ENCODE measurements at regions not wholly inside any gene's neighbourhood (a gene's known extent, or its start where the extent isn't known, plus 50 kb on each side); places are given as distances from the start of the nearest gene placed in this dataset.

DNA sequence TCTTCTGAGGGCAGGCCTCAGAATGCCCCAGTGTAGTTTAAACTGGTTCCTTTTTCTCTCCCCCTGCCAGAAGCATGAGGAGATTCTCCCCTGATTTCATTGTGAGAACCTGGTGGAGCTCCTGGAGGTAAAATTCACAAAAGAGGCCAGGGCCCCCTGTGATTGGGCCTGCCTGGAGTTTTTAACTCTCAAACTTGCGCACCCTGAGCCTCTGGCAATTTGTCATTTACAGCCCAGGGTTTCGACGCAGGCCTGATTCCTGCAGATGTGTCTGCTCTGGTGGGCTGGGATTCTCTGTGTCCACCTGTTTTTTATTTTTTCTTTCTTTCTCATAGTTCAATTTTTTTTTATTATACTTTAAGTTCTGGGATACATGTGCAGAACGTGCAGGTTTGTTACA is 157.9 kb downstream of the ASB1 start:
- DNase-seq = no peak

DNA sequence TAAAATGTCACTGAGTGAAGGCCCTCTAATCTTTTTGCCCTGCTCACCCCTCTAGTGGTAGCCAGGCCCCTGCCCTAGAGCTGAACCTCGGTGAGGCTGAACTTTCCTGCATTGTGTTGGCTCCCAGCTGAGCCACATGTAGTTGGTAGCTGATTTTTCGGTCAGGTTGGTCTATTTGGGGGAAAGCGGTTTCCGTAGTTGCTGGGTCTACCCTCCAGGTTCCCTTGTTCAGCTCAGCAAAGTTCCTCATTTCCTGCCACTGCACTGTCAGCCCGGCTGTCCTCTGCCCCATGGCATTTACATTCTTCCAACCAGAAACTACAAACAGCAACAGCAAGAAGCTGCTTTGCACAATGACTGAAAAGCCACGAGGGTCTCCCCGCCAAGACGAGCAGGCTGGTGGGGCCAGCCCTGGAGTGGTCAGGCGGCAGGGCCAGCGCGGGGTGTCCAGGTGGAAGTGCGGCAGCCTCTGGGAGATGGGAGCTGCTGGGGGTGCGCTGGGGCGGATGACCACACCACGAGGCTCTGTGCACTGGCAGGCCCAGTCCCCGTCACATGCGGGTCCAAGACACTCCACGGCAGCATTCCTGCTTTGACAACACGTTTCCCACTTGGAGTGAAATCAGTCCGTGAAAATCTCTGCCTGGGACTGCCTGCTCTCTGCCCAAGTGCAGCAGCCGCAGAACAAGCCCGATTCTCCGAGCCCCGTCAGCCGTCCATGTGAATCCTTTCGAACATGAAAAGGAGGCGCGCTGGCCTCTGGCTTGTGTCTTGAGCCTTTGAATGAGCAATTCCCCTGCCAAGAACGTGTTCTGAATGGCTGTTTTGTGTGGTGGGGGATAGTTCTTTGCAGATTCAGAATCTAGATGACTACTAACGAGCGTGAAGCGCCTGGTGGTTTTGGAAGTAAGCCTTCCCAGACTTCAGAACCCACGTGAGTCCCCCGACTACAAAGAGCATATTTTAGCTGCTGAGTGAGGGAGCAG is 159.4 kb downstream of the ASB1 start:
- DNase-seq = no peak

DNA sequence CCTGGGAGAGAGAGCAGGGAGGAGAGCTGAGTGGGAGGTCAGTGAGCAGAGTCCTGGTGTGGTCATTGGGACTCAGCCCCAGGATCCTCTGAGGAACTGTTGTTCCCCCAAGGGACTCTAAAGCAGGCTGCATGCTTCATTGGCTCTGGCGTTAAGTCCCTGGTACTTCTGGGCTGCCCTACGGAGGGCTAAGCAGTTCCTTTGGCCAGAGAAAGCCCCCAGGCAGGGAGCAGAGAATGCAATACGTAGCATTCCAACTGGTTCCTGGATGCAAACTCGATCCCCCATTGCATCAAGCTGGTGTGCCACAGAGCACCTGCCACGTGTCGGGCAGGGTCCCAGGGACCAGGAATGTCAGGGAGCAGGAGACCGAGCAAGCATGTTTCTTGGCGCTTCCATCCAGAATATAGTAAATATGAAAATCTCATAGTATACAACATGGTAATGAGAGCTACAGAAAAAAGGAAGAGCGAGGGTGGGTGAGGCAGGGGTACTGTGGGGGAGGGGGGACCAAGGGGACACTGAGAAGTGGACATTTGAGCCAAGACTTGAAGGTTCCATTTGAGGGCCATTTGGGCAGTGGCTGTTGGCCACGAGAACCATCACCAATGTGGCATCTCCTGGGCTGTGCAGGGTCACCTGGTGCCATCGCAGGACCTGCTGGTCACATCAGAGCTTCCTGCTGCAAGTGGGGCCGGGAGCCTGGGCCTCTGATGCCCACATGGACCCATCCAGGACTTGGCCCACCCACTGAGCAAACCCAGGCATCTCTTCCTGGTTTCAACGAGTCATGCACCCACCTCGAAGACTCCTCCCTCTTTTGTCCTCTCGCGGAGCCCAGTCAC is 160.4 kb downstream of the ASB1 start:
- no peak for DNase-seq

DNA sequence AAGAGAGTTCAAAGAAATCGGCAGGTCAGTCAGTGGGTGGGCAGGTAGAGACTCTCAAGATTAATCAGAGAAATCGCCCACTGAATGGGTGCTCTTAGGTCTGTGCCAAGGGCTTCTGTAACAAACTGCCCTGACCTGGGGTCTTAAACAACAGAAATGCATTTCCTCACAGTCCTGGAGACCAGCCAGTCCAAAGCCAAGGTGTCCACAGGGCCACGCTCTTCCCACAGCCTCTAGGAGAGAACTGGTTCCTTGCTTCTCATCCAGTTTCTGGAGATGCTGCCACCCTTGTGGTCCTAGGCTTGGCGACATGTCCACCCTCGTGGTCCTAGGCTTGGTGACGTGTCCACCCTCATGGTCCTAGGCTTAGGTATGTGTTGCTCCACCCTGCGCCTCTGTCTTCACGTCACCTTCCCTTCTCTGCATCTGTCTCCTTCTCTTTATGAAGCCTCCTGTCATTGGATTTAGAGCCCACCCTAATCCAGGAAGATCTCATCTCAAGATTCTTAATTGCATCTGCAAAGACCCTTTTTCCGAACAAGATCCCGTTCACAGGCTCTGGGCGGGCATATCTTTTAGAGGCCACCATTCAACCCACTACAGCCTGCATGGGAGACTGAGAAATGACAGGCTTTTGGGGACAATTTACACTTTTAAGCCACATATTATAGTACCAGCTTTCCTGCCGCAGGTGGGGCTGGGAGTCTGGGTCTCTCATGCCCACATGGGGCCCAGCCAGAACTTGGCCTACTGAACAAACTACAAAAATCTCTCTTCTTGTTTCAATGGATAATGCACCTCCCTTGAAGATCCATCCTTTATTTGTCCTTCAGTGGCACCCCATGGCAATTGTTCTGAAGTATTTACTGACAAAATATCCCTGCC is 161.3 kb downstream of the ASB1 start:
- no peak for DNase-seq

DNA sequence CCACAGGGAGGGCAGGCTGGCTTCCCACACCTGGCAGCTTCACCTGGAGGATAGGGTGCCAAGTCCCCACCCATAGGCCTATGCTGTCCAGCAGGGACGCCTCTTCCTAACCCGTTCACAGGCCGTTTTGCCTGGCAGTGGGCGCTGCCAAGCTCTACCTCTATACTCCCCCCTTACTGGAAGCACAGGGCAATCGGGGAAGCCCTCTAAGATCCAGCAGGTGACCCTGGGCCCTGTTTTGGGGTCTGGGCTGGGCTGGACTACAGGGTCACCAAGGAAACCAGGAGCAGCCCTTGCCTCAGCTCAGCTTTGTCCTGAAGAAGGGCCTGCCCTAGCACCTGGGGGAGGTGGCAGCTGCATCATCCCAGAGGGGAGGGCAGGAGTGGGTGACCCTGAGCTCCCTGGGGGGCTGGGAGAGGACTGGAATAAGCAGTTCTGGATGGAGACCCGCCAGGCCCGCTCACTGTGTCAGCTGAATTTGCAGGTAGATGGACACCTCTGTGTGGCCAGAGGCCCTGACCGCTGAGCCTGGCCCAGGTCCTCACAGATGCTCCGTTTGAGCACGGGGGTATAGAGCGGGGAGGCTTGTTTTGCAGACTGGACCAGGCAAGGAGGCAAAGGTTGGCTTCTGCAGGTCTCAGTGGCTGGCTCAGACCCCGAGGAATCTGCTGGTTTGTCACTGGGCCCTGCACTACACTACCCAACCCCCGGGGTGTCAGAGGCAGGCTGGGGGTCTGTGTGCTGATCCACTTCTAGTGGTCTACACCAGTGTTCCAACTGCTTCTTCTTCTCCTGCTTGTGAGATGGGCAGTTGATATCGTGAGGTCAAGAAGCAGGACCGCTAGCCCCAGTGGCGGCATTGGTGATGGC is 163.1 kb downstream of the ASB1 start:
- no peak for DNase-seq

DNA sequence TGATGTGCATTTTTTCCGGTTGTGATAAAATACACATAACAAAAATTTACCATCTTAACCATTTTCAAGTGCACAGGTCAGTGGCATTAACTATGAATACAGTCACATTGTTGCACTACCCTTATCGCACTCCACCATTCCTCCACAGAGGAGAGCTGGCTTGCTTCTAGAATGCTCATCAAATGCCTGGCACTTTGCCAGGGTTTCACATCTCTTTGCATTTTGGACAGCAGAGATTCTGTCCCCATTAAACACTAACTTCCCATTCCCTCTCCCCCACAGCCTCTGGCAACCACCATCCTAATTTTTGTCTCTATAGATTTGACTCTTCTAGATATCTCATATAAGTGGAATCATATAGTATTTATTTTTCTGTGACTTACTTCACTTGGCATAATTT is 165.0 kb downstream of the ASB1 start:
- DNase-seq = no peak

DNA sequence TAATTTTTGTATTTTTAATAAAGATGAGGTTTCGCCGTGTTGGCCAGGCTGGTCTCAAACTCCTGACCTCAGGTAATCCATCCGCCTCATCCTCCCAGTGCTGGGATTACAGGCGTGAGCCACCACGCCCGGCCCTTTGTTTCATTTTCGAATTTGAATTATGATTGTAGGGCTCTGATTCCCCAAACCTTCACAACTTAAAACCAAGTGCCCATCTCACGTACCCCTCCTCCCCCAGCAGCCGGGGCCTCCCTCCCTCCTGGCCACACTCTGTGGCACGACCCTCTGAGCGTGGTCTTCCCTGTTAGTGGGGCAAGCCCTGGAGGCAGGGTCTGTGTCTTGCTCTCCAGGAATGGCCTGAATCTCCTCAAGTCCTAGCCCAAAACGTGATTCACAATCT is 166.5 kb downstream of the ASB1 start:
- no peak for DNase-seq

DNA sequence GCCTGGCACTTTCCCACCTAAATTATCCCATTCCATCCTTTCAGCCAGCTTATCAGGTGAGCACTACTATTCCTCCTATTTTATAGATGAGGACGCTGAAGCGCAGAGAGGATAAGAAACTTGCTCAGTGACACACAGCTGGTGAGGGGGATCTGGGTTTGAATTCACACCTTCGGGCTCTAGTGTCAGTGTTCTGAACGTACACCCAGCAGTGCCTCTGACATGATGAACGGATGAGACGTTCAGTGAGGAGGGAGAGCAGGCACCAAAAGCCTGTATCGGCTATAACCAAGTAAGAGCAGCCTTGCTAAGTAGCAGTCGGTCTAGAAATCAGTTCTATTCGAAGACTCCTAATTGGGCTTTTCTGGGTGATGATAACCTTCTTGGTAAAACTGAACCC is 167.0 kb downstream of the ASB1 start:
- DNase-seq = no peak

DNA sequence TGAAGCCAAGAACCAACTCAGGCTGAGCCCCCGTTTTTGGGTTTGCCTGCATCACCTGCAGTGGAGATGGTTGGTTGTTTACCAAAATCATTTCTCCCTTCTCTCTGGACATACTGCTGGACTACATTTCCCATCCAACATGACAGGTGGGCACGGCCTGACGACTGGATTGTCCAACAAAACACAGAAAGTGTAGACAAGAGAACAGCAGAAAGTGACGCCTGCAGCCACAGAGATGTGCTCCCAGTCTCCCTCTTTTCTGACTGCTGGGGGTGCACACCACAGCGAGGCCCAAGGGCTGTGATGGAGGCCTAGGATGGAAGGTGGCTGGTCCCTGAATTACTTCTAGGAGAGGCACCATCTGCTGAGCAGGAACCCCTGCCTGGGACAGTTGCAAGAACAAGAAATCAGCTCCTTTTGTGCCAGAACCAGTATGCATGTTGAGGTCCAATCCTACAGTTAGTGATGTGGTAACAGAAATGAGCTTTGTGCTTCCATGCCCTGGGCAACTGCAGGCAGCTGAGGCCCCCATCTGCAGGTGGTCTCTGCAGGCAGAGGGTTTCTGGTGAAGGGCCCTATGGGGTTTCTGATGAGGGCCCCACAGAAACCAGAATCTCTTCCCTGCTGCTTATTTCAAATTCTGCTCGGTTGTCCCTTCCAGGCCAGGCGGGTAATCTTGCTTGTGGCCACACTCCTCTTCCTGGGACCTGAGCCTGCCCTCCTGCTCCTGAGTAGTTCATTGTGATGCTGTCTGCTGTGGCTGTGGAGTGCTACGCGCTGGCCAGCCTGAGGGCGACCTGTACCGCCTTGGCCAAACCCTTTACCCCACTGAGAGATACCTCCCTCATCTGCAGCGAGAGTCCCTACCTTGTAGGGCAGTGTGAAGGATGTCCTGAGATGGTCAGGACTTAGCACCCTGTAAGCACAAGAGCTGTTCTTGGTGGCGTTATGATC is 168.3 kb downstream of the ASB1 start:
- DNase-seq = no peak

DNA sequence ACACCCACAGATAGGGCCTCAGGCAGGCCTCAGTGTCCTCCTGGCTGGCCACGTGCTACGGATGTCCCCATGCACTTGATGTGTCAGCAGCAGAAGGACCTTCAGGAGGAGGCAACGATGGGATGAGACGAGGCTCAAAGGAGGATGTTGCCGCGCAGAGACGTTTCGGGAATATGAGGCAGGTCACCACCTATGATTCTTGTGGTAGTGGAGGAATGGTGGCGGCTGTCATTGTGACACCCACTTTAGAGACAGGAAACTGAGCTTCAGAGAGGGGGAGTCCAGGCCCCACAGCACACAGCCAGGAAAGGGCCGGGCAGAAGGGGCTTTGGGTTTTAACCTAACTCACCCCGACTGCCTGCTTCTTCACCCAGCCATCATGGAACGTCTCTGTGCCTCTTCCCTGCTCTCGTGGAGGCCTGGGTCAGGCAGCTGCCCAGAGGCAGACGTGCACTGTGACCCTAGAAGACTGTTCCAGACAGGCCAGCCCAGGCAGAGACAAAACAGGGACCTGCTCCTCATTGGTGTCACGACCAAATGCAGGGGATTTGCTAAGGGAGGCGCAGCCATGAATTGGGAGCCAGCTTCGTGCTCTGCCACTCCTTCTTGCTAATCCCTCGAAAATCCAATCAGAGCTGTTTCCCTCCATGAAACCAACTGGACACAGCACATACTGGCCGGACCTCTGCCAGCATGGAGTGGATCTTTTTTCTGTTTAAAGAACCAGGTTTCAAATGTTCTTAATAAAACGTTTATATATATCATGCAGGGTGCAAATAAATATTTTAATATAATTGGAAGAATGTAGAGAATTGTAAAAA is 169.2 kb downstream of the ASB1 start:
- no peak for DNase-seq

DNA sequence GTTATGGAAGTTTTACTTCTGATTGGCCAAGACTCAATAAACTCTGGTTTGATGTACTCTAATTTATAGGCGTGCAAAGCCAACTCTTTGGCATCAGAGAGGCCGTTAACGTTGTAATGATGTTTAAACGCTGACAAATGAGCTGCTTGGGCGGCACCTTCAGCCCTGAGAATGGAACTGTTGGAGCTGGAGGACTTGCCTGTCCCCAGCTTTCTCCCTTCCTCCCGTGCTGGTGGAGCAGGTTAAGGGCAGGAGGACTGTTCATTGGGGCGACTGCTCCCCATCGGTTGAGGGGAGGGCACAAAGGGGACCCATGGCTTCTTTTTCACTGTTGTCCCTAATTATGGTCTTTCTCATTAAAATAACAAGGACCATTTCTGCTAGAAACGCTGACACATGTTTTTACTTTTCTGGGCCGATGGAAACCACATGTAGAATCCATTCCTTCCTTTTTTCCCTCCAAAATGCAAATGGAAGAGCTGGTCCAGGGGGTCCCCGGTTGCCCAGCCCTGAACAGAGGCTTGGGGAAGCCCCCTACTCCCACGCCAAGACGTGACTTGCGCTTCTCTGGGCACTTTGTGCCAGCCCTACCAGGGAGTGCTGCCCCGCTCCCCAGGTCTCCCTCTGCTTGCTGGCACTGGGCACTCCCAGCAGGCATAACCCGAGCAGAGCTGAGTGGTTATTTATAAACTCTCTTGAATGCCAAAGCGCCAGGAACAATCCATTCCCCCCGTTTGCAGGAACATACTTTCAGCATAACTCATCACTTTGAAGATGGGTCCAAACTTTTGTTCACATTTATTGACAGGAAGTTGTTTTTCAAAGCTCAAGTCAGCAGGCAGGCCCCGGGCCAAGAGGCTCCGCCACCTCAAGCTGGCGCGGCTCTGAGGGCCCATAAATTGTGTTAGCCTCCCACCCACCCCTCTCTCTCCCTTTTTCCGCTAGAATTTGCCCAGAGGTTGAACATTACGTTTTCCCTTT is 170.1 kb downstream of the ASB1 start:
- no peak for DNase-seq

DNA sequence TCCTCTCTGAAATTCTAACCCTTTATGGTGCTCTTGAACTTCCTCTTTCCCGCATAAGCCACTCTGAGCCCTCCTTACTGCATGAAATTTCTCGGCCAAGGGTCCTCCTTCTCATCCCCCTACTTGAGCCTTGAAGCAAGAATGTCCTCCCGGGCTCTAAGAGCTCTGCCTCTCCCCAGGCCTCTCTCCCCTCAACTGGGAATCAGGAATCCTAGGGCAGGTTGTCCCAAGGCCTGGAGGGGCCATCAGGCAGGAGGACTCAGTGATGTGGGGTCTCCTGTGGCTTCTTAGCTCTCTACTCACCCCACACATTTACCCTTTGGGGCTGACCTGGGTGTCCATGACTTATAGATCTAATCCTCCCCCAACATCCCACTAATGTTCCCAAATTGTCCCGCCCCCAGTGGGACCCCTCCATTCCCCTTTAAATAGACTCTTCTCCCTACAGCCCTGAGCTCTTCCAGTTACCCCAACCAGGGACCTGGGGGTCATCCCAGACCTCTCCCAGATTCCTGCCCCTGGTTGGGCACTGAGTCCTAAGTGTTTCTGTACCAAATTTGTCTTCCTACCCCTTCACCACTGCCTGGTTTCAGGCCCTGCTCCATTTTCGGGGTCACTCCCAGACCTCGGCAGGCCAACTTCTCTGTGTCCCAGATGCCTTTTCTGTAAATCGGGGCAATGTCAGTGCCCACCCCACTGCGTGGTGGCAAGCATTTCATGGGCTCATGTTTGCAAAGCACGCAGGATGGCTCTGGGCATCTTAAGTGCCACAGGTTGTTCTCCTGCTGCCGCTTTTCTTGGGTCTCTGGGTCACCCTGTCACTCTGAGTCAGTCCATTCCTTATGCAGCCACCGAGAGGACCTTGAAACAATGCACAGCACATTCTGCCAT is 171.2 kb downstream of the ASB1 start:
- no peak for DNase-seq

DNA sequence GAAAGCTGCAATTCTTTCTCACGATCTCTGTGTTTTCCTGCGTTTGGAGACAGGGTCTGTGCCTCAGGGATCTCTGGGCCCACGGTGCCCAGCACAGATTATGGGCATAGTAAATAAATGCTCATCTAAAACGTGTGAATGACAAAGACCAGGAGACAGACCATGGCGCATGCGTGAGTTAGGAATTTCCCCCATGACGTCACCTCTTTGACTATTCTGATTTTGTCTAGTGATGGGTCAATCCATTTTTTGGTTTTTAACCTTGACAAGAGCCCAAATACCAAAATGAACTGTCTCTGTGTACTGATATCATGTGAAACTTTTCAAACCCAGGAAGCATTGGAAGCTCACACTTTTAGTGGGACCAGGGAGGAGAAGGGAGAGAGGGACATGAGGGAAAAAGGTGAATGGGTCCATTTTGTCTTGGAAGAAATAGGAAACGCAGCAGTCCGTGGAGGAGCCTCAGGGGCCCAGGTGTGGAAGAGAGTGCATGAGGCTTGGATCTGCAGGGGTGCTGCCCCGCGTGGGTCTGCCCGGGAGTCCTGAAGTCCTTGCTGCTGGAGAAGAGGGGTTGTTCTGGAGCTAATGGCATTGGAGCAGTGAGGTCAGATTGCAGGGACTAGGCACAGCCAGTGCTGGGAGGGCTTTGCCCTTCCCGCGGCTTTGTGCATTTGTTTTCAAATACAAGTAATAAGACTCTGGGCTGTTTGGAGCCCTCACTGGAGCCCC is 172.2 kb downstream of the ASB1 start:
- DNase-seq = no peak

DNA sequence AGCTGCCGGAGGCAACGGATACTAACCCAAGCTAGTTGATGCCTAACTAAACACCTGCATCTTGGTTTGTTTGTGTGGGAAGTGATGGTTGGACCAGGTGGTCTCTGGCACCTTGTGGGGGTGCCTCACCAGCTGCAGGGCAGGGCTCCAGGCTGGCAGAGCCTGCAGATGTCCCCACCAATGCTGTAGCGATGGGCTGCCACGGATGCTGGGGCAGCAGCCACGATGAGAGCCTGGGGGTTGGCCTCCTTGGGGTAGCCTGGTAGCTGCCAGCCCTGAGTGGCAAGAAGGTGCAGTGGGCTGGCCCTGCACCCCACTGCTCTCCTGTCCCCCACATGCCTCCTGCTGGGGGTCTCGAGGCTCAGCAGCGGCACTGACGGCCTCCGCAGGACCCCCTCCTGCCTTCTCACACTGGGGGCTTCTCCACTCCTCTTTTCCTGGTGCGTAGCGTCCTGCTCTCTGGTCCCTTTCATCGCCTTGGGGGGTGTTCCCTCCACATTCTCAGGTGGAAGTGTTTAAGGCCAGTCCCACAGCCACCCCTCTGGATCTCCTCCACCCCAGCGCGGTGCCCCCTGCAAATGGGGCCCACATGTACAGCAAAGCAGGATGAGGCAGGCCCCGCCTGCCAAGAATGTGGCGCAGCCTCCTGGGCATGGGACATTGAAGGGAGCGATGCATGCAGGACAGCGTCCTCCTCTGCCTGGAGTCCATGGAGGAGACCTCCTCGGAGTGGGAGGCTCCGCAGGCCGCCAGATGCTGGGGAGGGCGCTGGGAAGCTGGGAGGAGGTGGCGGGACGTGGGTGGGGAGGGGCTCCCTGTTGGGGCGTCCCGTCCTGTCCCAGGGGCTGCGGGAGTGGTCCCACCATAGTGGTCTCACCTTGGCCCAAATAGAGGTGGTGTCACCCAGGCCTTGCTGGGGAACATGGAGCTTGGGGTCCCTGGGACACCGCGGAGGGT is 173.1 kb downstream of the ASB1 start:
- DNase-seq = no peak
